GM12892 (cell line): ENCODE measurements at regions not wholly inside any gene's neighbourhood (a gene's known extent, or its start where the extent isn't known, plus 50 kb on each side); places are given as distances from the start of the nearest gene placed in this dataset.

Experiments
- POLR2A ChIP-seq: IDR thresholded peaks from 2 replicates; pipeline ENCODE4 v1.6.1; 2011; ENCODE audit warnings: low read depth, low read length, control low read depth
- POLR2AphosphoS5 ChIP-seq: IDR thresholded peaks from 2 replicates; pipeline ENCODE4 v1.6.1; 2011; ENCODE audit warnings: low read depth, low read length, control low read depth

DNA sequence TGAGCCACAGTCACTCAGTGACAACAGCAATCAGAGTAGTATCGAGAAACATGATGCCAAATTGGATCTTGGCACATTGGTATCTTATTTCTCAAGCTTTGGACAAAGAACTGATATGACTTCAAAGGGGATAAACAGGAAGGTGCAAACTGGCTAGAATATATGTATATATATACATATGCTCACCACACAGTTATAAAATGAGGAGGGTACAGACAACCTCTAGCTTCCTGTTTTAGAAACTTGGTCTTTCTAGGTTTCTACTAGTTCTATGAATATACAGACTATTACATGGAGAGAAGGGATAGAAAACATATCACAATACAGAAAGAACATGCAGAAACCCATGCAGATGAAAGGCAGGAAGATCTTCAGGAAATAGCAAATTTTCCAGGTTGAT lies 292.1 kb upstream of the SNX7 start:
- TF ChIP-seq POLR2A (no peak), POLR2AphosphoS5 (no peak)
